SU-DHL-6 (cell line): ENCODE measurements at regions not wholly inside any gene's neighbourhood (a gene's known extent, or its start where the extent isn't known, plus 50 kb on each side); places are given as distances from the start of the nearest gene placed in this dataset.

Experiments
- CTCF ChIP-seq: fragments of 200-600 bp; sonication (generic); IDR thresholded peaks from one replicate; pipeline ENCODE4 v1.5.1; 2017; ENCODE audit warnings: antibody characterized with exemption, mild to moderate bottlenecking, low read length, moderate library complexity; ENCODE audit not compliant: insufficient read depth, poor library complexity, severe bottlenecking
- EZH2phosphoT487 ChIP-seq: fragments of 200-600 bp; sonication (generic), shearing (Covaris generic); conservative IDR thresholded peaks from 2 replicates; pipeline ENCODE4 v1.6.1; 2018; ENCODE audit warnings: mild to moderate bottlenecking, antibody characterized with exemption, low read length, moderate library complexity, mixed read lengths

GRCh38 chr21:16239659-16240265 lies 510.0 kb downstream of the USP25 start:
- TF ChIP-seq CTCF (no peak), EZH2phosphoT487 (no peak)
